RWPE1 (cell line): ENCODE measurements at regions not wholly inside any gene's neighbourhood (a gene's known extent, or its start where the extent isn't known, plus 50 kb on each side); places are given as distances from the start of the nearest gene placed in this dataset.

Source experiments
- CTCF ChIA-PET: fragments of 350-600 bp; sonication (Branson Sonifier 250); formaldehyde crosslinking; extraction: SDS; loops from one replicate; lab custom pipeline; 2021; lab: Yijun Ruan, JAX
- POLR2A ChIA-PET: fragments of 400-600 bp; formaldehyde crosslinking; extraction: SDS; loops from one replicate; lab custom pipeline; 2020; ENCODE audit warnings: antibody characterized with exemption; ENCODE audit not compliant: low non-redundant PET; lab: Yijun Ruan, JAX
- DNase-seq: peaks from one replicate; pipeline ENCODE4 v3.0.0; 2012; ENCODE audit warnings: low spot score
- H3K27ac ChIP-seq: fragments of 450-650 bp; 2 replicates; pipeline ENCODE4 v1.5.1; 2017
- TF ChIP-seq, protein P1 (sequence below): fragments of 450-650 bp; conservative IDR thresholded peaks from 2 replicates; pipeline ENCODE4 v1.5.1; 2017; ENCODE audit warnings: low read depth, mild to moderate bottlenecking

DNA sequence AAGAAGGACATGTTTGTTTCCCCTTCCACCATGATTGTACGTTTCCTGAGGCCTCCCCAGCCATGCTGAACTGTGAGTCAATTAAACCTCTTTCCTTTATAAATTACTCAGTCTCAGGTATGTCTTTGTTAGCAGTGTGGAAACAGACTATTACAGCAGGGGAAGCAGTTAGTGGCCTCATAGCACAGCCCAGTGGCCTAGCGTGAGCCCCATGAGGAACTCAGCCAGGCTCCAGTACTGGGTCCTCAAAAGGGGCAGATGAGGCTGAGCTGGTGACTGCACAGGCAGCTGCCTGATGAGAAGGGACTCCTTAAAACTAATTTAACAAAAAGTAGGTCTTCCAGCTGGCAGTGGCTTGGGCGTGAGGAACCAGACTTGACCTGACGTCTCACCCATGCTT is 399.9 kb downstream of the CDH26 start:
- POLR2A ChIA-PET, result no interaction called here
- no peak overlapping the region for H3K27ac ChIP-seq
- CTCF ChIA-PET, result interaction anchor here (0.5 to 1.3 kb wide), 2 partner anchors 55 to 147 kb away, joined by 3 to 4 read pairs; no protein-coding TSS in a partner anchor
- TF ChIP-seq, protein P1, sequence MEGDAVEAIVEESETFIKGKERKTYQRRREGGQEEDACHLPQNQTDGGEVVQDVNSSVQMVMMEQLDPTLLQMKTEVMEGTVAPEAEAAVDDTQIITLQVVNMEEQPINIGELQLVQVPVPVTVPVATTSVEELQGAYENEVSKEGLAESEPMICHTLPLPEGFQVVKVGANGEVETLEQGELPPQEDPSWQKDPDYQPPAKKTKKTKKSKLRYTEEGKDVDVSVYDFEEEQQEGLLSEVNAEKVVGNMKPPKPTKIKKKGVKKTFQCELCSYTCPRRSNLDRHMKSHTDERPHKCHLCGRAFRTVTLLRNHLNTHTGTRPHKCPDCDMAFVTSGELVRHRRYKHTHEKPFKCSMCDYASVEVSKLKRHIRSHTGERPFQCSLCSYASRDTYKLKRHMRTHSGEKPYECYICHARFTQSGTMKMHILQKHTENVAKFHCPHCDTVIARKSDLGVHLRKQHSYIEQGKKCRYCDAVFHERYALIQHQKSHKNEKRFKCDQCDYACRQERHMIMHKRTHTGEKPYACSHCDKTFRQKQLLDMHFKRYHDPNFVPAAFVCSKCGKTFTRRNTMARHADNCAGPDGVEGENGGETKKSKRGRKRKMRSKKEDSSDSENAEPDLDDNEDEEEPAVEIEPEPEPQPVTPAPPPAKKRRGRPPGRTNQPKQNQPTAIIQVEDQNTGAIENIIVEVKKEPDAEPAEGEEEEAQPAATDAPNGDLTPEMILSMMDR, result no peak
- no peak for DNase-seq

DNA sequence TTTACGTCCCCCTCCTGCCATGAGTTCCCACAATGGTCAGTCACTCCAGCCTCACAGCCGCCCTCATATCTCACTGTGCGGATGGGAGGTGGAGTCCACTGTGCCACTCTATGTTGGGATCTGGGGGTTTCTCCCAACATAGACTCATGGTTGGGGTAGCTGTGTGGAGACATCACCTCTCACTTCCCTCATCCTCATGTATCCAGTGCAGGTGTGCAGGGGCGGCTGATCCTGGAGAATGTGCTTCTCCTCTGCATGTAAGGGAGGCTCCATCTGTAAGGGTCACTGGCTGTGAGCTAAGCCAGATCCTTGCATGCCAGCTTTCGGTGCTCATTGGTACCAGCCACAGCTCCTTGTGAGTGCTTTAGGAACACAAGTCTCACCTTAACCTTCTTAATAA is 400.8 kb downstream of the CDH26 start:
- POLR2A ChIA-PET, result no interaction called here
- no peak for DNase-seq
- H3K27ac ChIP-seq, result no peak overlapping the region
- TF ChIP-seq, protein P1, result no peak
- CTCF ChIA-PET, result interaction anchor here (1.3 kb wide), 1 partner anchor 148 kb away, joined by 4 read pairs; no protein-coding TSS in a partner anchor

DNA sequence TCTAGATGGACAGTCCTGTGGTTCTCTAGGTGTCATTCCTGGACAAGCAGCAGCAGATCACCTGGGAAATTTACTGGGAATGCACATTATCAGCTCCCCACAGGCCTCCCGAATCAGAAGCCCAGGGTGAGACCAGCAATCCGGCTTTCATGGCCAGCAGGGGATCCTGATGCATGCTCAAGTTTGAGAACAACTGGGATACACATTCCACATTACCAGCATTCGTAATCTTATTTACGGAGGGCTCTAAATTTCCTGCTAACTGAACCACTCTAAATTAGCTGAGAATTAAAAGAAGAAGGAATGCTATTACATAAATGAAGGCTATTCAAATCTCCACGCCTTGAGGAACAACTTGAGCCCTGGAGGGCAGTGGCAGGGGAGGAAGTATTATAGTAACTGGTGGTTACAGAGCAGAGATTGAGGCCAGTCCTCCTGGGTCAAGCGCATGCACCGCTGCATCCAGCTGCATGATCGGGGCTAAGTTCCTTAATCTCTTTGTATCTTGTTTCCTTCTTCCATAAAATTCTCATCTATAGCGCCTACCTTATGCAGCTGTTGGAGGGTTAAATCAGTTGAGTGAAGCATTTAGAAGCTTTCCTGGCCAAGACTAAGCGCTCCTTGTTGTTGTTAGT is 403.7 kb downstream of the CDH26 start:
- DNase-seq, result no peak
- TF ChIP-seq, protein P1, result no peak
- ChIA-PET POLR2A (no interaction called here), CTCF (interaction anchor here (0.6 kb wide), 1 partner anchor 60 kb away, joined by 3 read pairs; no protein-coding TSS in a partner anchor)
- no peak overlapping the region for H3K27ac ChIP-seq

DNA sequence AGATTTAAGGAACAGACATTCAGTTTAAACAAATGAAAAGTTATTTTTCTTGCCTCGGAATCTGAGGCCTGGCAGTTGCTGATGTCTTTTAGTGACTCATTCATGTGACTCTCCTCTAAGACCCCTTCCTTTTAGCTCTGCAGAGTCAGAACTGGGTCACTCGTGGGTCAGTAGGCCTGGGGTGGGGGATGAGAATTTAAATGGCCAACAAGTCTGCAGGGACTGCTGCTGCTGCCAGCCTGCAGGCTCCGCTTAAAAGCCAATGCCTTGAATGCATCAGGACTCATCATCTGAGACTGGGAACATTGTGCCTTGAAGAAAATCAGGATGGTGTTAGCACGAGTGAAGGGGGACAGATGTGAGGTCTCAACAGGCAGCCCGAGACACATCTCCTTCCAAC is 404.3 kb downstream of the CDH26 start:
- DNase-seq, result no peak
- ChIA-PET CTCF (no interaction called here), POLR2A (no interaction called here)
- TF ChIP-seq, protein P1, result no peak
- H3K27ac ChIP-seq, result no peak overlapping the region

DNA sequence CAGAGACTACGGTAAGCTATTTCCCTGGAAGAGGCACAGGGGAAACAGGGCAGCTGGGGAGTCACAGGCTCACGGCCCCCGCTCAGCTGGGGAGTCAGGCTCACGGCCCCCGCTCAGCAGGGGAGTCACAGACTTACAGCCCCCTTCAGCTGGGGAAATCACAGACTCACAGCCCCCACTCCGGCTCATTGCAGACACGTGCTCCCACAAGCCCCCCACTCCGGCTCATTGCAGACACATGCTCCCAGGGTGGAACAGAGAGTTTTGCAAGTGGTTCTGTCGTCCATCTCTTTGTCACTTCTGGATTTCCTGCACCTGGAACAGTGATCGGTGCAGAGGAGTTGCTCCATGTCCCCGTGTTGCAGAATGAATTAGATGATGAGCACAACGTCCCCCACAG is 405.5 kb downstream of the CDH26 start:
- CTCF ChIA-PET, result interaction anchor here (1.4 kb wide), 1 partner anchor 153 kb away, joined by 3 read pairs; no protein-coding TSS in a partner anchor
- TF ChIP-seq, protein P1, result no peak
- POLR2A ChIA-PET, result no interaction called here
- no peak overlapping the region for H3K27ac ChIP-seq
- no peak for DNase-seq

DNA sequence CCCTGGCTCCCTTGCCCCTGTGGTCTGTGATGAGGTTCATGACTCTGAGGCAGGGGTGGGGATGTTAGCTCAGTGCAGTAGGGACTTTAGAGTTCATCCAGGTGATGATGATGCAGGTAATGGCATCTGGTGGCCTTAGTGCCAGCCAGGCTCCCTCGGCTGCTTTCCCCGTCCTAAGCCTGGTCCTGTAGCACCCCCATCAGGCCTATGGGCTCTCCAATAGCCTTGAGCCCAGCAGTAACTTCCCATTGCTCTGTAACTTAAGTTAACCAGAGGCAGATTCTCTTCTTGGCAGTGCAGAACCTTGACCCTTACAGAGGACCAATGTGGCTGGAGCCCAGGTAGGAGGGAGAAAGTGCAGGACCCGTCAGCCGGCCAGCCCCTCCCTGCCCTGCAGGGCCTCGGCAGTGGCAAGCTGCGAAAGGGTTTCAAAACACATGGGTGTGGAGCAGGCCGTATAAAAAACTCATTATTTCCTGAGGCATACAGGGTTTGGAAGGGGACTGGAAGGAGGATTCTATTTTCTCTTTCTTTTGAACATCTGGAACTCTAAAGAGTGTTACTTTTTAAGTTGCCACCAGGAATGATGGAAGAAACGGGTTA is 406.9 kb downstream of the CDH26 start:
- ChIA-PET POLR2A (no interaction called here), CTCF (no interaction called here)
- TF ChIP-seq, protein P1, result no peak
- DNase-seq, result no peak
- no peak overlapping the region for H3K27ac ChIP-seq
